ENCODE measurements at regions not wholly inside any gene's neighbourhood (a gene's known extent, or its start where the extent isn't known, plus 50 kb on each side); places are given as distances from the start of the nearest gene placed in this dataset.
A peak's percentile ranks its signal among the peaks of the same experiment; 100 is the strongest.

GRCh38 chr6:169865346-169866139, 114.1 kb downstream of the ERMARD start:
- H2BK5ac ChIP-seq (ENCODE audit: low read depth, low read length): no peak overlapping the region
- no peak overlapping the region for H2BK20ac ChIP-seq (ENCODE audit: low read length)
- ChIA-PET CTCF (ENCODE audit: partially characterized antibody) (interaction anchor here (3.4 kb wide), 1 partner anchor 34 kb away, joined by 14 read pairs; no protein-coding TSS in a partner anchor), POLR2A (ENCODE audit: partially characterized antibody) (no interaction called here)
- H3K79me2 ChIP-seq (ENCODE audit: control insufficient read depth in 1 of 2, insufficient read depth in 2 of 2, low read length in 2 of 2): no peaks in the 10 kb centered on the region
- FAIRE-seq: no peak
- H4K91ac ChIP-seq (replicated peaks; ENCODE audit: insufficient read length, low read length): no peak overlapping the region
- H3K4ac ChIP-seq (replicated peaks; ENCODE audit: insufficient read length, low read depth, low read length): no peak overlapping the region
- H3K27me3 ChIP-seq (replicated peaks in 1 of 4; ENCODE audit: control insufficient read depth in 3 of 4, extremely low read depth in 1 of 4, insufficient read depth in 3 of 4, low read length in 3 of 4): no peaks in the 10 kb centered on the region; a peak in 1 of 7 replicates
- H2BK120ac ChIP-seq (replicated peaks; ENCODE audit: low read depth, low read length): no peak overlapping the region
- 79% methylated on average over 13 of the region's 13 CpGs; no CpG with 5 or more reads in 1 of the 2 experiments for WGBS, 2 experiments (ENCODE audit: extremely low coverage in 1 of 2, insufficient coverage in 1 of 2, insufficient read length in 1 of 2, insufficient replicate concordance in 2 of 2, low coverage in 1 of 2, low lambda C conversion rate in 2 of 2, missing lambda C conversion rate in 1 of 2)
- H3K4me3 ChIP-seq (ENCODE audit: extremely low read depth in 1 of 4, insufficient read depth in 2 of 4, low read depth in 3 of 4, low read length in 4 of 4): no peak overlapping the region
- no peak overlapping the region for H3K4me2 ChIP-seq (ENCODE audit: insufficient read depth in 1 of 2, low read depth in 2 of 2, low read length in 2 of 2)
- peaks cover 0 to 2% of the 10 kb centered on the region in 2 experiments for H4K20me1 ChIP-seq (replicated peaks in 1 of 2; ENCODE audit: control insufficient read depth in 1 of 2, insufficient read depth in 2 of 2, low read length in 2 of 2)
- no peak overlapping the region for H2AFZ ChIP-seq (ENCODE audit: low read length)
- DNase-seq (ENCODE audit: low read depth in 1 of 2, low spot score in 2 of 2): peak in 1 of 2 experiments; percentile 38
- H3K18ac ChIP-seq (ENCODE audit: extremely low read depth, low read length): no peak overlapping the region
- no peak overlapping the region for H3K14ac ChIP-seq (ENCODE audit: insufficient read length)
- H2AK5ac ChIP-seq (ENCODE audit: low read depth, low read length): no peak overlapping the region
- H3K9ac ChIP-seq (replicated peaks in 1 of 4; ENCODE audit: extremely low read depth in 1 of 4, low read depth in 3 of 4, low read length in 3 of 4): no peak overlapping the region
- H2BK15ac ChIP-seq (ENCODE audit: low read length): no peak overlapping the region
- 0 out of 2 replicates have a peak, but pooled peaks cover 3% of the 10 kb centered on the region for H3K79me1 ChIP-seq (ENCODE audit: low read depth, low read length)
- peaks cover 7% of the 10 kb centered on the region for H3K23me2 ChIP-seq (ENCODE audit: low read depth, low read length)
- H4K8ac ChIP-seq (ENCODE audit: extremely low read depth, insufficient read depth, low read length): no peak overlapping the region
- no peak overlapping the region for H3K23ac ChIP-seq (ENCODE audit: insufficient read length)
- no peaks in the 10 kb centered on the region; a peak in 1 of 8 replicates for H3K36me3 ChIP-seq (ENCODE audit: control insufficient read depth in 2 of 4, insufficient read depth in 4 of 4, low read length in 3 of 4)
- H3K4me1 ChIP-seq (replicated peaks in 1 of 4; ENCODE audit: control insufficient read depth in 3 of 4, insufficient read depth in 4 of 4, low read length in 3 of 4): no peaks in the 10 kb centered on the region; a peak in 1 of 7 replicates
- no peak overlapping the region for H3K56ac ChIP-seq (replicated peaks; ENCODE audit: insufficient read length, low read depth, low read length)
- peaks cover 0 to 4% of the 10 kb centered on the region in 2 experiments; a peak in 1 of 4 replicates for H3K9me3 ChIP-seq (ENCODE audit: insufficient read depth in 2 of 2, low read depth in 1 of 2, low read length in 1 of 2)
- H3K27ac ChIP-seq (ENCODE audit: low read depth, low read length): no peak overlapping the region
- H2BK12ac ChIP-seq (ENCODE audit: low read depth, low read length): no peak overlapping the region
- H4K5ac ChIP-seq (ENCODE audit: insufficient read length, low read depth, low read length): no peak overlapping the region
- TF ChIP-seq SP4 (IDR thresholded peaks at IDR 0.05; ENCODE audit: low read length): no peak
- no peak for TF ChIP-seq ZNF274 (IDR thresholded peaks at IDR 0.05; ENCODE audit: borderline replicate concordance, extremely low read depth, low read length)
- no peak for TF ChIP-seq SUZ12 (IDR thresholded peaks at IDR 0.05; ENCODE audit: low read length)
- no peak for TF ChIP-seq JUND (IDR thresholded peaks at IDR 0.05; ENCODE audit: low read length)

Measured in H1 (cell line).